ENCODE measurements at regions not wholly inside any gene's neighbourhood (a gene's known extent, or its start where the extent isn't known, plus 50 kb on each side); places are given as distances from the start of the nearest gene placed in this dataset.

- H3K4me1 ChIP-seq (ENCODE audit: control insufficient read depth in 1 of 2, extremely low read depth in 1 of 2, insufficient read depth in 2 of 2, low read length in 2 of 2) = peaks cover 4 to 30% of the 10 kb centered on the region in 2 experiments
- CTCF ChIA-PET = interaction anchor here in 1 of 2 donors (0.7 to 1.1 kb wide), 2 partner anchors 14 to 17 kb away, joined by 3 read pairs; no protein-coding TSS in a partner anchor
- Mint-ChIP-seq H3K9me3 (peaks cover 3 to 5% (median 4%) of the 10 kb centered on the region in 3 donors), H3K4me3 (no peak overlapping the region), H3K27me3 (no peaks in the 10 kb centered on the region), H3K36me3 (no peaks in the 10 kb centered on the region), H3K27ac (peak overlapping the region in 1 of 2 donors; percentile 34), H3K4me1 (peaks cover 43 to 47% (median 43%) of the 10 kb centered on the region in 3 donors)
- WGBS (ENCODE audit: insufficient coverage) = no CpG with 5 or more reads among the region's 2 CpGs
- H3K4me3 ChIP-seq (ENCODE audit: control insufficient read depth in 1 of 2, extremely low read depth in 1 of 2, low read length in 1 of 2) = no peak overlapping the region
- no peak overlapping the region for H3K27ac ChIP-seq (ENCODE audit: low read length)
- no peaks in the 10 kb centered on the region for H3K27me3 ChIP-seq (replicated peaks in 1 of 2; ENCODE audit: control insufficient read depth in 2 of 2, extremely low read depth in 1 of 2, insufficient read depth in 2 of 2, low read length in 1 of 2)
- H3K36me3 ChIP-seq (ENCODE audit: control insufficient read depth in 2 of 2, extremely low read depth in 1 of 2, insufficient read depth in 1 of 2, low read length in 1 of 2) = no peaks in the 10 kb centered on the region
- no peaks in the 10 kb centered on the region for H3K9me3 ChIP-seq
- DNase-seq = no peak
- POLR2A ChIA-PET = no interaction called here
- peak; percentile 40 to 81 (median 48) for ATAC-seq (replicated peaks in 1 of 4)
Measured at GRCh38 chr5:52712354-52712753, 75.4 kb upstream of the ITGA1 start.

DNA sequence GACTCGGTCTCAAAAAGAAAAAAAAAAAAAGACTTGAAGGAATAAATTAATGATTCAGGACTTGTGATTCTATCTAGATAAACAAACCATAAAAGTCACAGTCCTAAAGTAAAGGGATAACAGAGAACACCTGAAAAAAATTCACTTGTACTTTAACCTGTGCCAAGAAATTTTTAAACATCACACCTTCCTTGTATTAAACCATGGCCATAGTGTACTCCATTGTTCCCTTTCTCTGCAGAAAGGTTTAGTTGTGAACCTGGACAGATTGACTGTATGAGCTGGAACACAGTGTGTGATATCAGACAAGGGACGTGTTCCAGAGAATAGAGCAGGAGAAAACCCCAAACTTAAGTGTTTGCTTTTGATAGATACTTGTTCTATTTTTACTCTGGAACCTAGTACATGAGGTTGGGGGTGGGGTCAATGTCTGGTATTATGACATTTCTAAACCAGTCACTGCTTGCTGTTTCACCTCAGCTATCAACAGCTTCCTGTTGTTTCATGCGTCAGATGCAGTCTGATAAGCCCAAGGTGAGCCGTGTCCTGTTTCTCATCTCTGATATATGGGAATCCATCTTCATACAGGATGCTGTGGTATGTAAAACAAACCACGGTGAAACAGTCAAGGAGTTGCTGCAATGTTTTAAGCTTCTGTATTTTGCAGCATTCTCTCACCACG, 62.5 kb upstream of the ITGA1 start:
- Mint-ChIP-seq H3K4me3 (peak overlapping the region; percentile 54 to 68 (median 62)), H3K9me3 (peaks cover 0 to 10% (median 8%) of the 10 kb centered on the region in 3 donors), H3K27me3 (no peaks in the 10 kb centered on the region), H3K27ac (peak overlapping the region; percentile 91 to 96), H3K4me1 (peaks cover 67 to 72% (median 70%) of the 10 kb centered on the region in 3 donors), H3K36me3 (no peaks in the 10 kb centered on the region)
- 0% methylated on average over 3 of the region's 6 CpGs for WGBS (ENCODE audit: insufficient coverage)
- ChIA-PET POLR2A (interaction anchor here (0.6 to 1.2 kb wide), 4 partner anchors 39 to 209 kb away, joined by 3 to 6 read pairs (median 4); no protein-coding TSS in a partner anchor), CTCF (interaction anchor here in 1 of 2 donors (0.5 to 1.7 kb wide), 6 partner anchors 19 to 666 kb away, joined by 3 to 10 read pairs (median 3); no protein-coding TSS in a partner anchor)
- H3K4me1 ChIP-seq (ENCODE audit: control insufficient read depth in 1 of 2, extremely low read depth in 1 of 2, insufficient read depth in 2 of 2, low read length in 2 of 2) = peaks cover 28 to 46% of the 10 kb centered on the region in 2 experiments
- H3K9me3 ChIP-seq = no peaks in the 10 kb centered on the region
- ATAC-seq (replicated peaks in 1 of 4) (peak; percentile 98 to 99 (median 99)), DNase-seq (peak; percentile 23 to 89 (median 73))
- no peak overlapping the region for H3K4me3 ChIP-seq (ENCODE audit: control insufficient read depth in 1 of 2, extremely low read depth in 1 of 2, low read length in 1 of 2)
- no peaks in the 10 kb centered on the region for H3K27me3 ChIP-seq (replicated peaks in 1 of 2; ENCODE audit: control insufficient read depth in 2 of 2, extremely low read depth in 1 of 2, insufficient read depth in 2 of 2, low read length in 1 of 2)
- H3K27ac ChIP-seq (ENCODE audit: low read length) = peak overlapping the region; percentile 80
- no peaks in the 10 kb centered on the region for H3K36me3 ChIP-seq (ENCODE audit: control insufficient read depth in 2 of 2, extremely low read depth in 1 of 2, insufficient read depth in 1 of 2, low read length in 1 of 2)

DNA sequence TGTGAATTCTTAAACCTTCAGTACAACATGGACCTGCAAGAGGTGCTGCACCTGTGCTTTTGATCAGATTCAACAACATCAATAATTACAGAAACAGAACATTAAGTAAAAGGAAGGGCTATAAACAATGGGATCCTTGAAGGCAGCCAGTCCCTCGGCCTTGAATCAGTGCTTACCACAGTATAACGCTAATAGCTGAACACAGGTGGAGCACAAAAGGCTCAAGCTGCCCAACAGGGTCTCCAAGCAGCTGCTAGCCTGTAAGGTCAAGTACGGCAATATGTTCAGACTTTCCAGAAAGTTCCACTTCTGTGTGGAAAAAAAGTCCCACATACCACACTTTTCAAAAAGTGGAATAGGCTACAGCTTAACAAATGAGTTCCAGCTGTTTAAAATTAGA, 61.9 kb upstream of the ITGA1 start:
- ATAC-seq (replicated peaks in 1 of 4) = no peak

DNA sequence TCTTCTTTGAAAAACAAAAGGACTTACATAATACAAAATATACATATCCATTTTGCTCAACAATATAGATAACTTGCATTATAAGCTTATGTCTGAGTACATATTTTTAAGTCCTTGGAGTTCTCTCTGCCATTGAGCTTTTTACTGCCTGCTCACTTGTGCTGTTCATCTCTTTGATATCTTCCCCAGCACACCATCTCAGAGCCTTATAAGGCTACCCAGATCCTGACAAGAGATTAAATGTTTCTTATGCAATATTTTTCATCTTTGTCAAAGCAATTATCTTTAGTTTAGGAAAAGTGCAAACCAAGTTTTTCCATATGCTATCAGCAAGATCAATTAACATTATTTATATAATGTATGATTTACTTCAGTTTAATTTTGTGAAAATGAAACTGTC, 60.7 kb upstream of the ITGA1 start:
- Histone ChIP-seq H3K36me3 (ENCODE audit: control insufficient read depth in 2 of 2, extremely low read depth in 1 of 2, insufficient read depth in 1 of 2, low read length in 1 of 2) (no peaks in the 10 kb centered on the region), H3K27me3 (replicated peaks in 1 of 2; ENCODE audit: control insufficient read depth in 2 of 2, extremely low read depth in 1 of 2, insufficient read depth in 2 of 2, low read length in 1 of 2) (no peaks in the 10 kb centered on the region), H3K9me3 (no peaks in the 10 kb centered on the region), H3K4me1 (ENCODE audit: control insufficient read depth in 1 of 2, extremely low read depth in 1 of 2, insufficient read depth in 2 of 2, low read length in 2 of 2) (peaks cover 28 to 46% of the 10 kb centered on the region in 2 experiments), H3K27ac (ENCODE audit: low read length) (peak overlapping the region; percentile 31), H3K4me3 (ENCODE audit: control insufficient read depth in 1 of 2, extremely low read depth in 1 of 2, low read length in 1 of 2) (no peak overlapping the region)
- Mint-ChIP-seq H3K27ac (peak overlapping the region; percentile 89 to 96), H3K9me3 (peaks cover 0 to 11% (median 7%) of the 10 kb centered on the region in 3 donors), H3K4me3 (peak overlapping the region in 1 of 3 donors; percentile 44), H3K27me3 (no peaks in the 10 kb centered on the region), H3K4me1 (peaks cover 67 to 75% (median 71%) of the 10 kb centered on the region in 3 donors), H3K36me3 (no peaks in the 10 kb centered on the region)
- ChIA-PET POLR2A (interaction anchor here (0.6 to 1.6 kb wide), 3 partner anchors 69 to 904 kb away, joined by 3 to 5 read pairs (median 4); no protein-coding TSS in a partner anchor), CTCF (interaction anchor here (0.5 to 1.0 kb wide), 5 partner anchors 14 to 1277 kb away, joined by 3 read pairs; no protein-coding TSS in a partner anchor)
- DNase-seq (peak in 1 of 35 experiments; percentile 34), ATAC-seq (replicated peaks in 1 of 4) (no peak)

More for the DNA sequence above, 61.9 kb upstream of the ITGA1 start:
- H3K4me1 Mint-ChIP-seq = peaks cover 67 to 70% (median 68%) of the 10 kb centered on the region in 3 donors
- Histone ChIP-seq H3K27ac (ENCODE audit: low read length) (peak overlapping the region; percentile 80), H3K9me3 (no peaks in the 10 kb centered on the region), H3K4me1 (ENCODE audit: control insufficient read depth in 1 of 2, extremely low read depth in 1 of 2, insufficient read depth in 2 of 2, low read length in 2 of 2) (peaks cover 28 to 46% of the 10 kb centered on the region in 2 experiments), H3K27me3 (replicated peaks in 1 of 2; ENCODE audit: control insufficient read depth in 2 of 2, extremely low read depth in 1 of 2, insufficient read depth in 2 of 2, low read length in 1 of 2) (no peaks in the 10 kb centered on the region), H3K4me3 (ENCODE audit: control insufficient read depth in 1 of 2, extremely low read depth in 1 of 2, low read length in 1 of 2) (no peak overlapping the region), H3K36me3 (ENCODE audit: control insufficient read depth in 2 of 2, extremely low read depth in 1 of 2, insufficient read depth in 1 of 2, low read length in 1 of 2) (no peaks in the 10 kb centered on the region)
- peaks cover 0 to 11% (median 9%) of the 10 kb centered on the region in 3 donors for H3K9me3 Mint-ChIP-seq
- H3K27me3 Mint-ChIP-seq = no peaks in the 10 kb centered on the region
- ChIA-PET CTCF (interaction anchor here in 1 of 2 donors (1.0 to 1.7 kb wide), 4 partner anchors 30 to 74 kb away, joined by 3 to 10 read pairs (median 4); no protein-coding TSS in a partner anchor), POLR2A (interaction anchor here (1.0 to 1.6 kb wide), 4 partner anchors 40 to 74 kb away, joined by 4 to 6 read pairs (median 4); no protein-coding TSS in a partner anchor)
- peak overlapping the region; percentile 54 to 68 (median 62) for H3K4me3 Mint-ChIP-seq
- no peak for DNase-seq
- H3K36me3 Mint-ChIP-seq = no peaks in the 10 kb centered on the region
- H3K27ac Mint-ChIP-seq = peak overlapping the region; percentile 91 to 96
- 19% methylated on average over 2 of the region's 3 CpGs for WGBS (ENCODE audit: insufficient coverage)

GRCh38 chr5:52727576-52727975, 60.1 kb upstream of the ITGA1 start:
- peak overlapping the region; percentile 66 to 80 for H3K27ac Mint-ChIP-seq
- H3K4me1 Mint-ChIP-seq = peaks cover 66 to 76% (median 71%) of the 10 kb centered on the region in 3 donors
- Histone ChIP-seq H3K4me3 (ENCODE audit: control insufficient read depth in 1 of 2, extremely low read depth in 1 of 2, low read length in 1 of 2) (no peak overlapping the region), H3K27ac (ENCODE audit: low read length) (peak overlapping the region; percentile 28), H3K9me3 (no peaks in the 10 kb centered on the region), H3K36me3 (ENCODE audit: control insufficient read depth in 2 of 2, extremely low read depth in 1 of 2, insufficient read depth in 1 of 2, low read length in 1 of 2) (no peaks in the 10 kb centered on the region), H3K27me3 (replicated peaks in 1 of 2; ENCODE audit: control insufficient read depth in 2 of 2, extremely low read depth in 1 of 2, insufficient read depth in 2 of 2, low read length in 1 of 2) (no peaks in the 10 kb centered on the region), H3K4me1 (ENCODE audit: control insufficient read depth in 1 of 2, extremely low read depth in 1 of 2, insufficient read depth in 2 of 2, low read length in 2 of 2) (peaks cover 28 to 46% of the 10 kb centered on the region in 2 experiments)
- POLR2A ChIA-PET = interaction anchor here in 1 of 2 donors (0.6 to 1.6 kb wide), 2 partner anchors 72 kb away, joined by 3 to 5 read pairs; no protein-coding TSS in a partner anchor
- H3K36me3 Mint-ChIP-seq = no peaks in the 10 kb centered on the region
- no peaks in the 10 kb centered on the region for H3K27me3 Mint-ChIP-seq
- CTCF ChIA-PET = interaction anchor here (0.6 to 1.2 kb wide), 4 partner anchors 22 to 1278 kb away, joined by 3 read pairs; no protein-coding TSS in a partner anchor
- ATAC-seq (replicated peaks in 1 of 4) = no peak
- H3K9me3 Mint-ChIP-seq = peaks cover 0 to 11% (median 7%) of the 10 kb centered on the region in 3 donors
- 100% methylated on average over 1 of the region's 6 CpGs for WGBS (ENCODE audit: insufficient coverage)
- H3K4me3 Mint-ChIP-seq = no peak overlapping the region
- DNase-seq = no peak

DNA sequence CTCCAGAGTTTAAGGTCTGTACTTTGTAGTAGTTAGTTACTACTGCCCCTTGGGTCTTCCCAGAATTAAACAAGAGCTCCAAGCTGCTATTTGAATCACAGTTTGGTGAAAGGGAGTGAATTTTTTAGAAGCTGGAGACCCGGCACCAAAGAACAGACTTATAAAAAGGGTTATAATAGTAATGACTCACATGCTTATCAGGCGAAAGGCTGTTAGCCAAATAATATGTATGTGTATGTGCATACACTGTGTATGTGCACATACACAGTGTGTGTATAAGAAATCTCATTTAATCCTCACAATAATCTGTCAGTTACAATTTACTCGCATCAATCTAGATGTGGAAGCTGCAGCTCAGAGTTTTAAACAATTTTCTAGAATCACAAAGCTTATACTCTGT, 59.5 kb upstream of the ITGA1 start:
- H3K27ac Mint-ChIP-seq = peak overlapping the region; percentile 66 to 80
- no peaks in the 10 kb centered on the region for H3K9me3 ChIP-seq
- H3K4me1 ChIP-seq (ENCODE audit: control insufficient read depth in 1 of 2, extremely low read depth in 1 of 2, insufficient read depth in 2 of 2, low read length in 2 of 2) = peaks cover 28 to 46% of the 10 kb centered on the region in 2 experiments
- no peaks in the 10 kb centered on the region for H3K36me3 Mint-ChIP-seq
- no peak overlapping the region for H3K4me3 ChIP-seq (ENCODE audit: control insufficient read depth in 1 of 2, extremely low read depth in 1 of 2, low read length in 1 of 2)
- no peak overlapping the region for H3K27ac ChIP-seq (ENCODE audit: low read length)
- CTCF ChIA-PET = interaction anchor here (0.6 to 1.2 kb wide), 3 partner anchors 22 to 187 kb away, joined by 3 to 8 read pairs (median 3); no protein-coding TSS in a partner anchor
- no peak for ATAC-seq (replicated peaks in 1 of 4)
- H3K4me3 Mint-ChIP-seq = no peak overlapping the region
- 100% methylated on average over 1 of the region's 3 CpGs for WGBS (ENCODE audit: insufficient coverage)
- H3K4me1 Mint-ChIP-seq = peaks cover 61 to 70% (median 67%) of the 10 kb centered on the region in 3 donors
- no peaks in the 10 kb centered on the region for H3K36me3 ChIP-seq (ENCODE audit: control insufficient read depth in 2 of 2, extremely low read depth in 1 of 2, insufficient read depth in 1 of 2, low read length in 1 of 2)
- H3K27me3 ChIP-seq (replicated peaks in 1 of 2; ENCODE audit: control insufficient read depth in 2 of 2, extremely low read depth in 1 of 2, insufficient read depth in 2 of 2, low read length in 1 of 2) = no peaks in the 10 kb centered on the region
- peaks cover 0 to 11% (median 7%) of the 10 kb centered on the region in 3 donors for H3K9me3 Mint-ChIP-seq
- no peaks in the 10 kb centered on the region for H3K27me3 Mint-ChIP-seq
- POLR2A ChIA-PET = no interaction called here
- no peak for DNase-seq

All from T-cell (primary cell).